Natural killer cell treated with Interleukin-12 subunit alpha and Interleukin-12 subunit beta and Interleukin-15 and Interleukin-18, amount 100 ng/mL, for 72 hours (primary cell): ENCODE measurements at regions not wholly inside any gene's neighbourhood (a gene's known extent, or its start where the extent isn't known, plus 50 kb on each side); places are given as distances from the start of the nearest gene placed in this dataset.
"Not testable (repeated sequence)": the region's sequence is repeated elsewhere in the genome, so short reads cannot be mapped to it uniquely, and the experiment has no call there.

Experiments used
- ATAC-seq, 2 donors: fragments of 150-1000 bp; cut with Tn5 transposase in 1 of 2; sonication (Bioruptor Pico), chemical (Tn5 transposase) in 1 of 2; 2 replicates each; pipeline ENCODE4 v1.10.0; 2021
- DNase-seq: peaks from one replicate; pipeline ENCODE4 v3.0.0; 2022; ENCODE audit warnings: low spot score
- H3K27ac Mint-ChIP-seq, 2 donors: 1 replicate in 1 of 2; 2 replicates in 1 of 2; pipeline ENCODE4 v1.8.0; 2022; ENCODE audit warnings: mixed read lengths in 2 of 2, mild to moderate bottlenecking in 1 of 2, moderate library complexity in 1 of 2
- H3K27me3 Mint-ChIP-seq, 2 donors: 1 replicate in 1 of 2; 2 replicates in 1 of 2; pipeline ENCODE4 v1.8.0; 2022; ENCODE audit warnings: mixed read lengths in 2 of 2
- H3K36me3 Mint-ChIP-seq: one replicate; pipeline ENCODE4 v1.8.0; 2022; ENCODE audit warnings: mixed read lengths
- H3K4me1 Mint-ChIP-seq, 2 donors: 1 replicate in 1 of 2; 2 replicates in 1 of 2; pipeline ENCODE4 v1.8.0; 2022; ENCODE audit warnings: low read depth in 2 of 2, mixed read lengths in 2 of 2, mild to moderate bottlenecking in 1 of 2
- H3K4me3 Mint-ChIP-seq: one replicate; pipeline ENCODE4 v1.8.0; 2022; ENCODE audit warnings: mixed read lengths
- H3K9me3 Mint-ChIP-seq: 2 replicates; pipeline ENCODE4 v1.8.0; 2022; ENCODE audit warnings: mixed read lengths

DNA sequence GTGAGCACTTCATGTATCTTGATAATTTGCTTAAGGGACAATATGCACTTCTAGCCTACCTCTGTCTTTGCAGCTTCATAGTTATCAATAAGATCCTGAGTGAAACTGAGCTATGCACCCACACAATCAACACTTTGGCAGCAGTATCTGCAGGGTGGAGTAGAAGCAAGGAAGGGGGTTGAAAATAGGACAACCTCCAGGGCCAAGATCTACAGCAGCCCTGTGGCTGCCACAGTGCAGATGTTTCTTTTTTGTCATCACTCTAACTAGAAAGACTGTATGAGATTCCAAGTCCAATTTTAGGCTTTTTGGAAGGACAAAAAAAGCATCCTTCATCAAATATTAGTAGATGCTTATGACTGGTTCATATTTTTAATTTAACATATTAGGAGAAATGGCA lies 336.1 kb upstream of the CITED2 start:
- Mint-ChIP-seq H3K27me3 (peaks cover 0 to 2% of the 10 kb centered on the region in 2 donors), H3K4me1 (no peaks in the 10 kb centered on the region), H3K36me3 (no peaks in the 10 kb centered on the region), H3K4me3 (no peak overlapping the region), H3K9me3 (no peaks in the 10 kb centered on the region), H3K27ac (no peak overlapping the region)
- no peak for ATAC-seq
- no peak for DNase-seq

- H3K4me3 Mint-ChIP-seq: no peak overlapping the region
- ATAC-seq (no peak), DNase-seq (no peak)
- H3K27ac Mint-ChIP-seq: no peak overlapping the region
- H3K36me3 Mint-ChIP-seq: no peaks in the 10 kb centered on the region
- H3K27me3 Mint-ChIP-seq: peaks cover 0 to under 1% of the 10 kb centered on the region in 2 donors
- no peaks in the 10 kb centered on the region for H3K4me1 Mint-ChIP-seq
- no peaks in the 10 kb centered on the region for H3K9me3 Mint-ChIP-seq
These were observed 334.1 kb upstream of the CITED2 start for GRCh38 chr6:139708337-139709199.

GRCh38 chr6:139706912-139707311 lies 332.5 kb upstream of the CITED2 start:
- Mint-ChIP-seq H3K36me3 (no peaks in the 10 kb centered on the region), H3K27ac (no peak overlapping the region), H3K9me3 (no peaks in the 10 kb centered on the region), H3K4me1 (no peaks in the 10 kb centered on the region), H3K27me3 (no peaks in the 10 kb centered on the region), H3K4me3 (no peak overlapping the region)
- ATAC-seq (no peak), DNase-seq (no peak)

DNA sequence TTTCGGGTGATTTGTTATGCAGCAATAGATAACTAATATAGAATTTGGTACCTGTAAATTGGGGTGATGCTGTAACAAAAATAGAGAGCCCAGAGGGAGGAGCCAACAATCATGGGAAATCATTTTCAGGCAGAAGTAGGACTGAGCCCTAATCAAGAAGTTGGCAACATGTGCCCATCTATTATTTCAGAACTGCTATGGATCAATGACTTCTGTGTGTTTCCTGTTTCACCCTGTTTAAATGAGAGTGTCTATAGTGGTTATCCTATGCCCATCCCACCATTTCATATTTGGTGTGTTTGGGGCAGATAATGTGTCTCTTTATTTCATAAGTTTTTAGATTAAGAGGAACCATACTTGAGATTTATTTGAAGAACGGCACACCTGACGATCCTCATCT lies 330.8 kb upstream of the CITED2 start:
- H3K36me3 Mint-ChIP-seq: no peaks in the 10 kb centered on the region
- H3K4me3 Mint-ChIP-seq: no peak overlapping the region
- H3K4me1 Mint-ChIP-seq: no peaks in the 10 kb centered on the region
- no peak overlapping the region for H3K27ac Mint-ChIP-seq
- no peaks in the 10 kb centered on the region for H3K27me3 Mint-ChIP-seq
- no peaks in the 10 kb centered on the region for H3K9me3 Mint-ChIP-seq
- ATAC-seq (no peak), DNase-seq (no peak)

- Mint-ChIP-seq H3K4me1 (no peaks in the 10 kb centered on the region), H3K36me3 (no peaks in the 10 kb centered on the region), H3K27me3 (no peaks in the 10 kb centered on the region), H3K9me3 (no peaks in the 10 kb centered on the region), H3K4me3 (no peak overlapping the region), H3K27ac (no peak overlapping the region)
- no peak for DNase-seq
- no peak for ATAC-seq
These were observed 329.3 kb upstream of the CITED2 start for GRCh38 chr6:139703780-139704179.

DNA sequence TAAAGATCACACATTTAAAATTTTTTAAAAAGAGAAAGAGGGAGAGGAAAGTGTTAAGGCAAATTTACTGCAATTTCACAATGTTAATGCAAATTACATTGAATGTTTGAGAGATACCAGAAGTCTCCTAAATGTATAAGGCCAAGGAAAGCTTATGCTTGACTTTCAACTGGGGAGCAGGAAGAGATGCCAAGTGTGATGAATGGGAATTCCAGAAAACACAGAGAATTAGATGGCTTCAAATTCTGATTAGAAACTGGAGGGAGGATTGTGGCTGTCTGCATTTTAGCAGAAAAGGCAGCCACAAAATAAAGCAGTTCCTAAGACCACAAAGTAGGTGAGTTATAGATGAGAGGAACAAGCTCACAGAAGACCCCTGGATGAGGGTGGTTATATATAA lies 328.3 kb upstream of the CITED2 start:
- Mint-ChIP-seq H3K27ac (no peak overlapping the region), H3K36me3 (no peaks in the 10 kb centered on the region), H3K4me3 (no peak overlapping the region), H3K4me1 (no peaks in the 10 kb centered on the region), H3K9me3 (no peaks in the 10 kb centered on the region), H3K27me3 (no peaks in the 10 kb centered on the region)
- ATAC-seq (no peak), DNase-seq (no peak)

GRCh38 chr6:139701695-139702094 lies 327.2 kb upstream of the CITED2 start:
- Mint-ChIP-seq H3K36me3 (no peaks in the 10 kb centered on the region), H3K4me3 (no peak overlapping the region), H3K27ac (no peak overlapping the region), H3K9me3 (no peaks in the 10 kb centered on the region), H3K27me3 (no peaks in the 10 kb centered on the region), H3K4me1 (peaks cover 0 to 3% of the 10 kb centered on the region in 2 donors)
- ATAC-seq (no peak), DNase-seq (no peak)

DNA sequence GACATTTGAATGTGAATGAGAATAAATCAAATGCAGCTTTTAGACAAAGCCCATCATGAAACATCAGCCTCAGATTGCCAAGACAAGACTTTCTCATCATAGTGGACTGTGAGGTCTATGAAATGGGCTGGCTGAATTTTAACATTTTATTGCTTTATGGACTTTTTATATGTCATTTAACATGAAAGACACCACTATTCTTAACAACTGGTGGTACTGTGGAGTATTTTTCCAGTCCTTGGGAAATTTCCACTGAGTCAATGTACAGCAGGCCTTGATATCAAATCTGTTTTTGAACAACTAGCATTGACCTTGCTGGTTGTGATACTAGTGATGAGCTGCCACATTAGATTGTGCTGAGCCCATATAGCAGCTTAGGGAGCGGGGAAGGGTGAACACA lies 326.6 kb upstream of the CITED2 start:
- ATAC-seq: no peak
- no peak overlapping the region for H3K4me3 Mint-ChIP-seq

DNA sequence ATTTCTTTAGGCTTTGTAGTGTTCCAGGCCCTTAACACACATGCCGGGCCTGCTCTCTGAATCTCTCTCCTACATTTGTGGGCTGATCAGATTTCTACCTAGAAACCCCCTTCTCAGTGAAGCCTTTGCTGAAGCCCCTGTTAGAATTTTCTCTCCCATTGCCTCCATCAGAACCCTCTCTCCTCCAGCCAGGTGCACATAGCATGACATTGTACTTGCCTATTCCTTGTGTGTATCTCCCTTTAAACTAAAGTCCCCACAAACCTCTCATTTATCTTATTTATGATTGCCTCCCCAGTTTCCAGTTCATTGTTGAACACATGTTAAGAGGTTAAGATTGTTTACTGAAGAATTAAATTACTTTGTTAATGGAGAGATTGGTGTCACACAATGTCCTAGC lies 325.5 kb upstream of the CITED2 start:
- H3K27me3 Mint-ChIP-seq: no peaks in the 10 kb centered on the region
- no peak for DNase-seq
- no peaks in the 10 kb centered on the region for H3K36me3 Mint-ChIP-seq
- no peak for ATAC-seq
- no peaks in the 10 kb centered on the region for H3K9me3 Mint-ChIP-seq
- H3K4me1 Mint-ChIP-seq: peaks cover 0 to 3% of the 10 kb centered on the region in 2 donors
- H3K4me3 Mint-ChIP-seq: no peak overlapping the region
- H3K27ac Mint-ChIP-seq: no peak overlapping the region

More for the DNA sequence above, 326.6 kb upstream of the CITED2 start:
- peaks cover 0 to 3% of the 10 kb centered on the region in 2 donors for H3K4me1 Mint-ChIP-seq
- H3K27ac Mint-ChIP-seq: no peak overlapping the region
- H3K36me3 Mint-ChIP-seq: no peaks in the 10 kb centered on the region
- DNase-seq: no peak
- H3K9me3 Mint-ChIP-seq: no peaks in the 10 kb centered on the region
- no peaks in the 10 kb centered on the region for H3K27me3 Mint-ChIP-seq

- H3K4me3 Mint-ChIP-seq: no peak overlapping the region
- H3K4me1 Mint-ChIP-seq: peaks cover 0 to 3% of the 10 kb centered on the region in 2 donors
- no peaks in the 10 kb centered on the region for H3K9me3 Mint-ChIP-seq
- no peak overlapping the region for H3K27ac Mint-ChIP-seq
- H3K27me3 Mint-ChIP-seq: no peaks in the 10 kb centered on the region
- H3K36me3 Mint-ChIP-seq: no peaks in the 10 kb centered on the region
- DNase-seq (no peak), ATAC-seq (no peak)
These were observed 324.9 kb upstream of the CITED2 start for GRCh38 chr6:139699335-139699734.

GRCh38 chr6:139698526-139699176 lies 324.2 kb upstream of the CITED2 start:
- Mint-ChIP-seq H3K36me3 (no peaks in the 10 kb centered on the region), H3K27ac (no peak overlapping the region), H3K4me1 (peaks cover 0 to 3% of the 10 kb centered on the region in 2 donors), H3K9me3 (no peaks in the 10 kb centered on the region), H3K4me3 (no peak overlapping the region), H3K27me3 (no peaks in the 10 kb centered on the region)
- ATAC-seq (no peak), DNase-seq (no peak)

- ATAC-seq, H3K9me3 Mint-ChIP-seq, H3K4me1 Mint-ChIP-seq, H3K36me3 Mint-ChIP-seq, H3K4me3 Mint-ChIP-seq, DNase-seq, H3K27me3 Mint-ChIP-seq, H3K27ac Mint-ChIP-seq: not testable (repeated sequence)
These were observed 323.4 kb upstream of the CITED2 start for GRCh38 chr6:139697856-139698255.

DNA sequence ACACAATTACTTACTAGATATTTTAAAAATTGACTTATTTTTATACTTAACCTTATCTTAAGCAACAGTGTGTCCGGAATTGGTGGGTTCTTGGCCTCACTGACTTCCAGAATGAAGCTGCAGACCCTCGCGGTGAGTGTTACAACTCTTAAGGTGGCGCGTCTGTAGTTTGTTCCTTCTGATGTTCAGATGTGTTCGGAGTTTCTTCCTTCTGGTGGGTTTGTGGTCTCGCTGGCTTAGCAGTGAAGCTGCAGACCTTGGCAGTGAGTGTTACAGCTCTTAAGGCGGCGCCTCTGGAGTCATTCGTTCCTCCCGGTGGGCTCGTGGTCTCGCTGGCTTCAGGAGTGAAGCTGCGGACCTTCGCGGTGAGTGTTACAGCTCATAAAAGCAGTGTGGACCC lies 322.5 kb upstream of the CITED2 start:
- H3K36me3 Mint-ChIP-seq, DNase-seq, H3K4me1 Mint-ChIP-seq, H3K27ac Mint-ChIP-seq, ATAC-seq, H3K27me3 Mint-ChIP-seq, H3K9me3 Mint-ChIP-seq: not testable (repeated sequence)
- H3K4me3 Mint-ChIP-seq: peak overlapping the region; percentile 62

GRCh38 chr6:139695361-139695760 lies 320.9 kb upstream of the CITED2 start:
- no peak for DNase-seq
- Mint-ChIP-seq H3K9me3 (no peaks in the 10 kb centered on the region), H3K4me3 (no peak overlapping the region), H3K4me1 (peaks cover 0 to 3% of the 10 kb centered on the region in 2 donors), H3K27me3 (peaks cover 7 to 11% of the 10 kb centered on the region in 2 donors), H3K27ac (no peak overlapping the region), H3K36me3 (no peaks in the 10 kb centered on the region)
- ATAC-seq: no peak
